GM12878 (cell line): ENCODE measurements at regions not wholly inside any gene's neighbourhood (a gene's known extent, or its start where the extent isn't known, plus 50 kb on each side); places are given as distances from the start of the nearest gene placed in this dataset.

Experiments used
- ATAC-seq: fragments of 200-7000 bp; cut with Tn5 transposase; 3 replicates; pipeline ENCODE4 v1.9.1; 2020; ENCODE audit warnings: mild to moderate bottlenecking, moderate library complexity
- BruUV-seq: library from RNA; stranded (reverse); fragments of 400-500 nt; replicated peaks from 2 replicates; lab custom pipeline; 2021; lab: Mats Ljungman, UMichigan
- CTCF ChIA-PET: fragments of 300-600 bp; sonication (Branson Sonifier 250); formaldehyde crosslinking; extraction: SDS; loops from one replicate; lab custom pipeline; 2021; ENCODE audit warnings: inconsistent platforms; lab: Yijun Ruan, JAX
- POLR2A ChIA-PET: fragments of 350-600 bp; formaldehyde crosslinking; extraction: SDS; loops from one replicate; lab custom pipeline; 2021; ENCODE audit warnings: inconsistent platforms; lab: Charles Lee
- RAD21 ChIA-PET: fragments of 300-600 bp; sonication (Branson Sonifier 250); formaldehyde crosslinking; loops from one replicate; lab custom pipeline; 2023; ENCODE audit warnings: antibody characterized with exemption; ENCODE audit not compliant: unreplicated experiment; lab: Charles Lee
- SMC1A ChIA-PET: fragments of 300-600 bp; sonication (Branson Sonifier 250); formaldehyde crosslinking; loops from one replicate; lab custom pipeline; 2023; ENCODE audit not compliant: unreplicated experiment, uncharacterized antibody; lab: Charles Lee
- DNase-seq: peaks from one replicate; pipeline ENCODE4 v3.0.0-alpha.2; 2011; ENCODE audit warnings: low read depth, low spot score
- FAIRE-seq: peaks from 3 replicates; lab custom pipeline; 2011; peaks lifted over from hg19 to GRCh38; lab: Jason Lieb, UNC
- H2AFZ ChIP-seq: 2 replicates; pipeline ENCODE4 v1.6.0; 2011; ENCODE audit warnings: low read depth, low read length, control low read depth; ENCODE audit not compliant: control insufficient read depth
- H3K27ac ChIP-seq: 2 replicates; pipeline ENCODE4 v1.5.1; 2011; ENCODE audit warnings: control low read depth; ENCODE audit not compliant: control insufficient read depth, insufficient read depth
- H3K27me3 ChIP-seq, 2 experiments: replicated peaks in 1 of 2; 2 replicates each; pipeline versions ENCODE4 v1.6.0 to v1.6.1; 2011; ENCODE audit warnings: low read length in 1 of 2; ENCODE audit not compliant: control insufficient read depth in 2 of 2, insufficient read depth in 2 of 2
- H3K36me3 ChIP-seq, 2 experiments: 2 replicates each; pipeline ENCODE4 v1.5.1; 2011; ENCODE audit warnings: low read length in 1 of 2; ENCODE audit not compliant: control insufficient read depth in 2 of 2, insufficient read depth in 2 of 2
- H3K4me1 ChIP-seq: 2 replicates; pipeline ENCODE4 v1.6.1; 2011; ENCODE audit warnings: mild to moderate bottlenecking, low read length, moderate library complexity, mixed read lengths; ENCODE audit not compliant: control insufficient read depth, insufficient read depth
- H3K4me2 ChIP-seq: 2 replicates; pipeline ENCODE4 v1.6.0; 2011; ENCODE audit warnings: control low read depth; ENCODE audit not compliant: control insufficient read depth, insufficient read depth
- H3K4me3 ChIP-seq: fragments of 200-600 bp; sonication (generic); 2 replicates; pipeline ENCODE4 v1.5.1; 2016
- H3K79me2 ChIP-seq: 2 replicates; pipeline ENCODE4 v1.6.0; 2011; ENCODE audit warnings: low read length; ENCODE audit not compliant: control insufficient read depth, insufficient read depth
- H3K9ac ChIP-seq: 2 replicates; pipeline ENCODE4 v1.8.0; 2011; ENCODE audit warnings: low read length, control low read depth, mixed read lengths; ENCODE audit not compliant: control insufficient read depth, insufficient read depth
- H3K9me3 ChIP-seq: replicated peaks from 3 replicates; pipeline ENCODE4 v1.5.1; 2011; ENCODE audit warnings: mild to moderate bottlenecking, low read length; ENCODE audit not compliant: control insufficient read depth, insufficient read depth
- H4K20me1 ChIP-seq: 2 replicates; pipeline ENCODE4 v1.6.0; 2011; ENCODE audit not compliant: control insufficient read depth, insufficient read depth
- BCL3 ChIP-seq: IDR thresholded peaks from 2 replicates; pipeline ENCODE4 v1.6.1; 2011; ENCODE audit warnings: borderline replicate concordance, low read depth, mild to moderate bottlenecking, moderate library complexity, low read length; ENCODE audit not compliant: insufficient read depth, poor library complexity, severe bottlenecking
- BCLAF1 ChIP-seq: fragments of 450-650 bp; IDR thresholded peaks from 2 replicates; pipeline ENCODE4 v1.6.1; 2017; ENCODE audit warnings: antibody characterized with exemption, mild to moderate bottlenecking, moderate library complexity
- CHD2 ChIP-seq: IDR thresholded peaks from 2 replicates; pipeline ENCODE4 v1.6.1; 2011; ENCODE audit warnings: low read depth, low read length, improper control_type of control experiment, borderline replicate concordance
- ESRRA ChIP-seq: IDR thresholded peaks from 2 replicates; pipeline ENCODE4 v1.6.1; 2012; ENCODE audit warnings: mild to moderate bottlenecking, low read length, improper control_type of control experiment
- HDGF ChIP-seq: fragments of 450-650 bp; IDR thresholded peaks from 2 replicates; pipeline ENCODE4 v1.6.1; 2016; ENCODE audit warnings: antibody characterized with exemption
- JUNB ChIP-seq: IDR thresholded peaks from 2 replicates; pipeline ENCODE4 v1.6.1; 2016; ENCODE audit warnings: antibody characterized with exemption, mild to moderate bottlenecking
- KAT2A ChIP-seq: conservative IDR thresholded peaks from 2 replicates; pipeline ENCODE4 v1.6.1; 2011; ENCODE audit warnings: low read depth, low read length; ENCODE audit not compliant: control insufficient read depth
- MXI1 ChIP-seq: fragments of 150-350 bp; IDR thresholded peaks from 2 replicates; pipeline ENCODE4 v1.6.1; 2011; ENCODE audit warnings: low read depth, mild to moderate bottlenecking, inconsistent platforms, low read length, improper control_type of control experiment
- SMAD1 ChIP-seq: fragments of 450-650 bp; IDR thresholded peaks from 2 replicates; pipeline ENCODE4 v1.6.1; 2018; ENCODE audit warnings: mild to moderate bottlenecking, low read depth; ENCODE audit not compliant: partially characterized antibody
- STAT3 ChIP-seq: IDR thresholded peaks from 2 replicates; pipeline ENCODE4 v1.6.1; 2011; ENCODE audit warnings: low read depth, low read length, improper control_type of control experiment
- TCF12 ChIP-seq: IDR thresholded peaks from 2 replicates; pipeline ENCODE4 v1.6.1; 2011; ENCODE audit warnings: low read depth, mild to moderate bottlenecking, low read length
- YY1 ChIP-seq: IDR thresholded peaks from 2 replicates; pipeline ENCODE4 v1.6.1; 2011; ENCODE audit warnings: low read depth, mild to moderate bottlenecking, low read length
- ZNF622 ChIP-seq: fragments of 450-650 bp; IDR thresholded peaks from 2 replicates; pipeline ENCODE4 v1.6.1; 2017; ENCODE audit warnings: mild to moderate bottlenecking, inconsistent platforms
- WGBS: methylation state at CpG from one replicate; pipeline ENCODE4 v1.1.6; 2016; ENCODE audit warnings: low lambda C conversion rate; ENCODE audit not compliant: insufficient replicate concordance, insufficient coverage; ENCODE audit errors: missing lambda C conversion rate; 5-methylcytosine and 5-hydroxymethylcytosine counted together
- in situ Hi-C: fragments of 300-500 bp; cut with MboI; formaldehyde crosslinking; loops from 9 replicates; pipeline ENCODE4 v1.14.3; 2018; ENCODE audit warnings: mixed read lengths
- intact Hi-C: fragments of 100-400 bp; cut with micrococcal nuclease; formaldehyde crosslinking; loops from one replicate; pipeline ENCODE4 v1.14.2; 2022; ENCODE audit not compliant: unreplicated experiment

DNA sequence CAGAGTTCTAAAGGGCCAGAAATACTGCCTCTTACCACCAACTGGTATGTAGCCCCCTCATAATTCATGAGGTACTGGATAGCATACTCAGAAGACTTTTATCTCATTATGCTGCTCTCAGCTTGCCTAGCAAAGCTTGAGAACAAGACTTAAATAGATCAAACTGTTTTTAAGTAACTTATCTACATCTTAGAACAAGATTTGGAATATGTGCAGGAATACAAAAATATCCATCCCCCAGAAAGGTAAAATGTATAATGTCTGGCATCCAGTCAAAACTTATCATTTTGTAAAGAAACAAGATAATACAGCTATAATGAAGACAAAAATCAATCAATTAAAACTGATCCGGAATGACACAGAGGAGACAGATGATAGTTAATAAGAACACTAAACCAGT is 400.4 kb upstream of the TGFBR2 start:
- ChIA-PET RAD21 (no interaction called here), POLR2A (no interaction called here), CTCF (interaction anchor here (1.1 to 2.4 kb wide), 3 partner anchors 9 to 488 kb away, joined by 3 to 14 read pairs (median 9); no protein-coding TSS in a partner anchor), SMC1A (interaction anchor here (1.3 kb wide), 1 partner anchor 164 kb away, joined by 3 read pairs; no protein-coding TSS in a partner anchor)
- Histone ChIP-seq H3K4me2 (no peak overlapping the region), H3K27ac (no peak overlapping the region), H3K9me3 (no peaks in the 10 kb centered on the region), H3K4me3 (no peak overlapping the region), H3K4me1 (no peaks in the 10 kb centered on the region), H3K27me3 (no peaks in the 10 kb centered on the region; a peak in 1 of 4 replicates), H3K36me3 (no peaks in the 10 kb centered on the region), H3K79me2 (no peaks in the 10 kb centered on the region), H3K9ac (no peak overlapping the region), H2AFZ (no peak overlapping the region), H4K20me1 (no peaks in the 10 kb centered on the region)
- intact Hi-C loops: no loop called here
- 32% methylated on average over 1 of the region's 1 CpG for WGBS
- in situ Hi-C loops: no loop called here
- no TSS peak for BruUV-seq
- no peak for TF ChIP-seq MXI1
- no peak for TF ChIP-seq STAT3
- no peak for TF ChIP-seq SMAD1
- TF ChIP-seq CHD2: no peak
- TF ChIP-seq KAT2A: no peak
- no peak for TF ChIP-seq HDGF
- TF ChIP-seq YY1: no peak
- TF ChIP-seq ESRRA: no peak
- TF ChIP-seq JUNB: no peak
- no peak for TF ChIP-seq TCF12
- no peak for TF ChIP-seq BCL3
- no peak for TF ChIP-seq ZNF622
- no peak for TF ChIP-seq BCLAF1
- ATAC-seq: no peak
- FAIRE-seq: peak; percentile 7
- no peak for DNase-seq
